GM12891 (cell line): ENCODE measurements at regions not wholly inside any gene's neighbourhood (a gene's known extent, or its start where the extent isn't known, plus 50 kb on each side); places are given as distances from the start of the nearest gene placed in this dataset.

Source experiments
- PAX5 ChIP-seq: IDR thresholded peaks from 2 replicates; pipeline ENCODE4 v1.6.1; 2011; ENCODE audit warnings: low read length, moderate library complexity, mild to moderate bottlenecking; ENCODE audit not compliant: insufficient read depth, severe bottlenecking
- POLR2A ChIP-seq: IDR thresholded peaks from 2 replicates; pipeline ENCODE4 v1.6.1; 2011; ENCODE audit warnings: low read depth, low read length, control low read depth
- POLR2AphosphoS5 ChIP-seq: IDR thresholded peaks from 2 replicates; pipeline ENCODE4 v1.6.1; 2011; ENCODE audit warnings: low read depth, low read length, control low read depth
- SPI1 ChIP-seq: IDR thresholded peaks from 2 replicates; pipeline ENCODE4 v1.6.1; 2011; ENCODE audit warnings: low read depth, low read length, control low read depth
- TAF1 ChIP-seq: IDR thresholded peaks from 2 replicates; pipeline ENCODE4 v1.6.1; 2011; ENCODE audit warnings: low read depth, low read length, control low read depth

GRCh38 chr13:21930536-21930935 lies 259.7 kb downstream of the FGF9 start:
- TF ChIP-seq POLR2A: no peak
- no peak for TF ChIP-seq TAF1
- no peak for TF ChIP-seq POLR2AphosphoS5
- TF ChIP-seq SPI1: no peak
- TF ChIP-seq PAX5: no peak
